ENCODE measurements at regions not wholly inside any gene's neighbourhood (a gene's known extent, or its start where the extent isn't known, plus 50 kb on each side); places are given as distances from the start of the nearest gene placed in this dataset.

DNA sequence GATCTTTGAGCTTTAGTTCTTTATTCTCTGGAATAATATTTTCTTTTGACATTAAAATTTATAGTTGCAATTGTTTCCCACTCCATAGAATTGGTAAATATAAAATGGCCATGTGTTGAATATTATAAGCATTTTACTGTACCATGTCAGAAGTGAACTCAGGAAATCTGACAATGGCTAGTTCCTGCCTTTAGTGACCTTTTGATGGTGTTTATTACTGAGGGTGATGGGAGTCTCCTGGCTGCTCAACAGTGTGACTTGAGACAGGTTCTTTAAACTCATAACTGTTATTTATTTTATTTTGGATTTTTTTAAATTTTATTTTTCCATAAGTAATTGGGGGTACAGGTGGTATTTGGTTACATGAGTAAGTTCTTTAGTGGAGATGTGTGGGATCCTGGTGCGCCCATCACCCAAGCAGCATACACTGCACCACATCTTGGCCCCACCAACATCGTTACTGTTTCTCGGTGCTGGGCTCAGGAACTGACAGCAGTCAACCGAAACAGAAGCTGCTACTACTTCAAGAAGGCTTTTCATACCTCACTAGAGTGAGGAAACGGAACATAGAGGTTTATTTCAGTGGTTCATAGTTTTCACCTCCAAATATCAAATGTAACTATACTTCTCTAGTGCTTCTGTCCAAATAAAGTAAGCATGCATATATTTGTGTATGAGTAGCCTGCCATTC, 90.4 kb downstream of the PLEKHG1 start:
- TF ChIP-seq, protein P1, sequence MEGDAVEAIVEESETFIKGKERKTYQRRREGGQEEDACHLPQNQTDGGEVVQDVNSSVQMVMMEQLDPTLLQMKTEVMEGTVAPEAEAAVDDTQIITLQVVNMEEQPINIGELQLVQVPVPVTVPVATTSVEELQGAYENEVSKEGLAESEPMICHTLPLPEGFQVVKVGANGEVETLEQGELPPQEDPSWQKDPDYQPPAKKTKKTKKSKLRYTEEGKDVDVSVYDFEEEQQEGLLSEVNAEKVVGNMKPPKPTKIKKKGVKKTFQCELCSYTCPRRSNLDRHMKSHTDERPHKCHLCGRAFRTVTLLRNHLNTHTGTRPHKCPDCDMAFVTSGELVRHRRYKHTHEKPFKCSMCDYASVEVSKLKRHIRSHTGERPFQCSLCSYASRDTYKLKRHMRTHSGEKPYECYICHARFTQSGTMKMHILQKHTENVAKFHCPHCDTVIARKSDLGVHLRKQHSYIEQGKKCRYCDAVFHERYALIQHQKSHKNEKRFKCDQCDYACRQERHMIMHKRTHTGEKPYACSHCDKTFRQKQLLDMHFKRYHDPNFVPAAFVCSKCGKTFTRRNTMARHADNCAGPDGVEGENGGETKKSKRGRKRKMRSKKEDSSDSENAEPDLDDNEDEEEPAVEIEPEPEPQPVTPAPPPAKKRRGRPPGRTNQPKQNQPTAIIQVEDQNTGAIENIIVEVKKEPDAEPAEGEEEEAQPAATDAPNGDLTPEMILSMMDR (conservative IDR thresholded peaks at IDR 0.05) = no peak
- TF ChIP-seq EZH2 (IDR thresholded peaks at IDR 0.05; ENCODE audit: low read depth) = no peak

Data from PC-9 (cell line).